NCI-H2107 (cell line): ENCODE measurements at regions not wholly inside any gene's neighbourhood (a gene's known extent, or its start where the extent isn't known, plus 50 kb on each side); places are given as distances from the start of the nearest gene placed in this dataset.
"Not testable (repeated sequence)": the region's sequence is repeated elsewhere in the genome, so short reads cannot be mapped to it uniquely, and the experiment has no call there.

Source experiments
- DNase-seq: peaks from one replicate; lab custom pipeline; 2025; lab: John Stamatoyannopoulos, UW

DNA sequence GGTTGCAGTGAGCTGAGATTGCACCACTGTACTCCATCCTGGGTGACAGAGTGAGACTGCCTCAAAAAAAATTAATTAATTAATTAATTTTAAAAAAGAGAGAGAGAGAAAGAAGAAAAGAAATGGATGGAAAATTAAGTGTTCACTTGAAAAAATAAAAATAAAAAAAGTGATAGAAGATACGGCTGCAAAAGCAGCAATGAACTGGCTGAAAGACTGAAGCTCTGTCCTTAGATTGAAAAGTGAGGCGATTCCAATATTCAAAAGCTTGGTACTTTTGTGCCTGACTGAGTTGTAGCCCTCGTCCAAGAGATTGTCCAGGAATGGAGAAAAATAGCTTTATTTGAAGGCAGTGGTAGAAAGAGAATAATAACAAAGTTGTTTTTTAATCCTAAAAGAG, 154.6 kb downstream of the ADSS2 start:
- no peak for DNase-seq

DNA sequence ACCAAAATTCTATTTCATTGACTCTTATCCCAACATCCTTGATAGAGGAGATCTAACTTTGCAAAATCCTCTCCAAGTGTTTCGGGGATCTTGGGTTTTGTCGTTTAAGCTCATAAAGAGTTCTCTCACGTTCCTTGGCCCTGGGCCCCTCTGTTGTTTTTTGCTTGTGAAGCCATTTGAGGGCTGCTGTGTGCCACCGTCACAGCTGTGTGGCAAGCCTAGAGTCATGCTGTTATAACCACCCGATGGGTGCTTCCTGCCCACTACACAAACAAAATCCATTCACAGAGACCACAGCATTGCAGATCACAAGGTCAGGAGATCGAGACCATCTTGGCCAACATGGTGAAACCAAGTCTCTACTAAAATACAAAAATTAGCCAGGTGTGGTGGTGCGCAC, 154.1 kb downstream of the ADSS2 start:
- no peak for DNase-seq

- DNase-seq = not testable (repeated sequence)
These were observed 151.7 kb downstream of the ADSS2 start for GRCh38 chr1:244300029-244300375.

- no peak for DNase-seq
These were observed 150.0 kb downstream of the ADSS2 start for GRCh38 chr1:244301595-244302130.

- DNase-seq = no peak
These were observed 148.7 kb downstream of the ADSS2 start for GRCh38 chr1:244302876-244303609.

- no peak for DNase-seq
These were observed 148.1 kb downstream of the ADSS2 start for GRCh38 chr1:244303610-244303969.

DNA sequence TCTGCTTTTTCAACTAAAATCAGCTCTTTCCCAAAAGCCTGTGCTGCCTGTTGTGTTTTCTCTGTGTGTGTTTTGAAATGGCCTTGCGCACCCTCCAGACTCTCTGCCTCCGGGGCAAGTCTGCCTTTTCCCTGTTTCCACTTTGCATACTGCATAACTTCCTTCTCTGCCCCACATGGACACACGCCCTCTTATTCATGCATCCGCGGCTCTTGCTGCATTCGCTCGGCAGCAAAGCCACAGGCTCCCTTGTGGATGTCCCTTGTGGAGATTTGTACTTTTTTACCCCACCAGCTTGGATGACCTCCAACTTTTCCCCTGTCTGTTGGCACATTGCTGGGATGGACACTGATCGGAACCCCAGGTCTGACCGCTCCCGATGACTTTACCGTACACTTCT, 147.6 kb downstream of the ADSS2 start:
- DNase-seq = no peak

GRCh38 chr1:244304656-244305055, 147.1 kb downstream of the ADSS2 start:
- DNase-seq = no peak

DNA sequence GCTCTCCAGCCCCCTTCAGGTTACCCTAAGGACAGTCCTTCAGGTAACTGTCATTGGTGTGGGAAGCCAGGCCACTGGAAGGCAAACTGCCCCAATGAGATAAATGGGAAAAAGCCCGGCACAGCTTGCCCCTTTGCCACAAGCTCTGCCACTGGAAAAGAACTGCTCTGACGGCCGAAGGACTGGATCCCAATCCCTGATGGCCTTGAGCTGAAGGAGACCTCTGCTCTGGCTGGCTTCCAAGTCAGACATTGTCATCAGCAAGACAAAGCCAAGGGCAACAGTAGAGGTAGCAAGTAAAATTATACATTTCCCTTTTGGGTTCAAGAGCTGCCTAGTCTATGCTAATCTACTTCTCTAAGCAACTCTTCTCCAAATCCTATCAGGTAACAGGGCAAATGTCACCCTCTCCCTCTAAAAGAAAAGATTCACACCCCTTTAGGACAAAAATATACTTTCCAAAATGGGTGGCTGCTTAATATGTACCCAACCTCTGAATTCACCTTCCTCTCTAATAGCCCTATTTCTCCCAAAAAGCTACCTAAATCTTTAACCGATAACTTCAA, 145.8 kb downstream of the ADSS2 start:
- DNase-seq = no peak

GRCh38 chr1:244306544-244306943, 145.2 kb downstream of the ADSS2 start:
- DNase-seq = no peak

GRCh38 chr1:244309191-244309590, 142.5 kb downstream of the ADSS2 start:
- not testable (repeated sequence) for DNase-seq

DNA sequence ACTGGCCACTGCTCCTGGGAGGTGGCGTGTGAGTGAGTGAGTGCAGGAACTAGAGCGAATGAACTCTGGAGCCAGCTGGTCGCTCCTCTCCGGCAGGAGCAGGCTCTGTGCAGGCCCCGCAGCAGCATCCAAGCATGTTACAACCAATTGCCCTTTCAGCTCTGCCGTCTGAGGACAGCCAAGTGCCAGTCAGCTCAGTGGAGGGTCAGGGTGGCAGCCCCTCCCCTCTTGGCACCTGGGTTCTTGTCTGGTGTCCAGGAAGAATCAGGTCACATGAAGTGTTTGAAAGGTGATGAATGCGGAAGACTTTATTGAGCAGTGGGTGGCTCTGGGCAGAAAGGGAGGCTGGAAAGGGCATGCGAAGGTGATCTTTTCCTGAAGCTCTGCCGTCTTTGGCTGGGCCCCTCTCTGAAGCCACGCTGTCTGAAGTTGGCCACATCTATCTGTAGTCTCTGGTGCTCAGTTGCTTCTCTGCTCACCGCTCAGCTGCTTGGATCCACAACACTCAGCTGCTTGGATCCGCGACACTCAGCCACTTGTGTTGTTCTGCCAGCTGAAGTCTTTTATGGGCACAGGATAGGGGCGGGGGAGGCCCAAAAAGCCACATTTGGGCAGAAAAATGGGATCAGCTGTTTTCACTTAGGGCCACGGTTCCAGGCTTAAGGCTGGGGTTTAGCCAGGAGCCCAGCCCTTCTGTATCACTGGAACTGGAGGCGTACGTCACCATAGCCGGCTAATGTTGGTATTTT, 139.8 kb downstream of the ADSS2 start:
- DNase-seq = no peak

GRCh38 chr1:244313346-244313745, 138.4 kb downstream of the ADSS2 start:
- DNase-seq = no peak

DNA sequence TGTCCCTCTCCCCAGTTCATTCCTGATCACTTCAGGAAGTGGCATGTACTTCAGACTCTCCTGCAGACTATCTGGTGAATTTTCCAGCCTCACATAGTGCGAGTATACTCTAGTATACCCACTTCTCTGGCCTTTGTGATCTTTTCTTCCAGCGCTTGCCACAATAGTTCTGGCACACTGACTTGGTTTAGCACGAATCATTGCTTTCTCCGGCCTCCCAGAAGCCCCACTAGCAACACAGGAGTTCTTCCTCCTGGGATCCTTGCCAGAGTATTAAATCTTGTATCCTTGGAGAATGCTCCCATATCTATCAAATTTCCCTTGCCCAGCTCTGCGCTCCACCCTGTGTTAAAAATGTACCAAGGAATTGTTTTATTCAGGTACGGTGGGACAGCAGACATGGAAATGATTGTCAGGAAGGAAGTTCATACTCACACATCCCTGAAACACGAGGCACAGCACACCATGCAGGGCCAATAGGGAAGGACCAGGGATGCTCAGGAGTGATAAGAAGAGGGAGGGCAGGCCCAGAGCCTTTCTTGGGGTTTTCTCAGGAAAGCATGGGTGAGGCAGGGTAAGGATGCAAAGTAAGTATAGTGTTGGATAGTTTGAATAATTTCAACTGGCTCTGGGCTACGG, 136.7 kb downstream of the ADSS2 start:
- DNase-seq = no peak

DNA sequence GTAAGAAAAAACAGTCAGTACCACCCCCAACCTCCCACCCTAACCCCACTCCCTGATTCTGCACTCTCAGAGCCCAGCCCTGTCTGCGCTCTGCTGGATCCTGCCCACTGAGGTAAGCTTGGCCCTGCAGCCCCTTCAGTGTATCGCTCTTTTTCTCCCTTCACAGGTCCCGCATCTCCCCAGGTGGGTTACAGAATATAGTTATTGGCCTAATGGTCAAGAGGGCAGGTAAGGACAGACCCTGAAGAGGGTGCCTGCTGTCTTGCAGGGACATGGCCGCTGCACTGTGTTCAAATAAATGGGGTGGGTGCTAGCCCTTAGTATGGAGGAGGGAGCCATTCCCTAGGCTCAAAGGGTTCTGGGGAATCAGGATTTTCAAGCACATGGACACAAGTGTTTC, 135.7 kb downstream of the ADSS2 start:
- no peak for DNase-seq

DNA sequence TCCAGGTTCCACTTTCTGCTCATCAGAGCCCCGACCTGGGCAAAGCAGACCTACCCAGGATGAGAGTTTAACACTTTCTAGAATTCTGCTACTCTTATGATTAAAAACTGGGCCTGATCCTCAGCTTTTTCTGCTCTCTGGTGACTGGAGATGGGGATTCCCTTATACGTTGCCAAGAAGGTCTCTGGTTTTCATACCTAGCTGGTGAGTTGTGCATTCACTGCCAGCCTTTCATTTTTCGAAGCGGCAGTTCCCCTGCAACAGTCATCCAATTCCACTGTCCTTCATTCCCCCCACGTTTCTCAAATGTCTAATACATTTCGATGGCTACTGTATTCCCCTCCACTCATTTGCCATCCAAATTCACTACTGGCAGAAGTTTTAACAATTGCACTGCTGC, 135.3 kb downstream of the ADSS2 start:
- no peak for DNase-seq

DNA sequence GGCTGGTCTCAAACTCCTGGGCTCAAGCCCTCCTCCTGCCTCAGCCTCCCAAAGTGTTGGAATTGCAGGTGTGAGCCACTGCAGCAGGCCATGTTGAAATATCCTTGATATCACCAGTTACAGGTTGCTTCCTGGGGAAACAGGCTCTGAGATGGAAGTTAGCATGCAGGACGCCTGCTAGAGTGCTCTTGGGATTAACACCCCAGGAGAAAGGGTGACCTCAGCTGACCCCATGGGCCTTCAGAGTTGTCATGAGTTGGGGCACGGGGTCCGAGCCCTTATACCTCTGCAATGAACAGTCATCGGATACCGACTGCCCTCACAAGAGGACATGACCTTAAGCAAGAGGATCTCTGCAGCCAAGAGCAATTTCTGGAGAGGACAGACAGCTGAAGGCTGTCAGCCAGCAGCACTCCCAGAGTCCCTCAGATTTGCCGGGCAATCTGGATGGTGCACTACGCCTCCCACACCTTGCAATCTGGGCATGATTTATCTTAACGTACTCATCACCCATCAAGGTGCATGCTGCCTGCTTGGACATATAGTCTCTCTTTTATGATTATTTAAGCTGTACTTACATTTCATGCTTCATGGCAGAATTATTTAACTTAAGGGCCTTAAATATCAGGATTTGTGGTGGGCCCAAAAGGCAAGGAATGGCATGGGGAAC, 134.6 kb downstream of the ADSS2 start:
- no peak for DNase-seq

- no peak for DNase-seq
These were observed 133.6 kb downstream of the ADSS2 start for GRCh38 chr1:244318078-244318477.

GRCh38 chr1:244318512-244318911, 133.2 kb downstream of the ADSS2 start:
- no peak for DNase-seq

- no peak for DNase-seq
These were observed 132.2 kb downstream of the ADSS2 start for GRCh38 chr1:244319283-244320132.

DNA sequence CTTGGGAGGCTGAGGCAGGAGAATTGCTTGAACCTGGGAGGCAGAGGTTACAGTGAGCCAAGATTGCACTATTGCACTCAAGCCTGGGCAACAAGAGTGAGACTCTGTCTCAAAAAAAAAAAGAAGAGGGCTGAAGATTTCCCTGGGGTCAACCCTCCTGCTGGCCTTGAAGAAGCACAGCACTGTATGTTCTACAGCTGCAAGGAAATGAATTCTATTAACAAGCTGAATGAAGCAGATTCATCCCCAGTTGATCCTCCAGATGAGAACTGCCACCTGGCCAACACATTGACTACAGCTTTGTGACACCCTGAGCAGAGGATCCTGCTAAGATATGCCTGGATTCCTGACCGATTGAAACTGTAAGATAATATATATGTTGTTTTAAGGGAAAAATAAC, 129.5 kb downstream of the ADSS2 start:
- DNase-seq = no peak
